ENCODE measurements at regions not wholly inside any gene's neighbourhood (a gene's known extent, or its start where the extent isn't known, plus 50 kb on each side); places are given as distances from the start of the nearest gene placed in this dataset.

DNA sequence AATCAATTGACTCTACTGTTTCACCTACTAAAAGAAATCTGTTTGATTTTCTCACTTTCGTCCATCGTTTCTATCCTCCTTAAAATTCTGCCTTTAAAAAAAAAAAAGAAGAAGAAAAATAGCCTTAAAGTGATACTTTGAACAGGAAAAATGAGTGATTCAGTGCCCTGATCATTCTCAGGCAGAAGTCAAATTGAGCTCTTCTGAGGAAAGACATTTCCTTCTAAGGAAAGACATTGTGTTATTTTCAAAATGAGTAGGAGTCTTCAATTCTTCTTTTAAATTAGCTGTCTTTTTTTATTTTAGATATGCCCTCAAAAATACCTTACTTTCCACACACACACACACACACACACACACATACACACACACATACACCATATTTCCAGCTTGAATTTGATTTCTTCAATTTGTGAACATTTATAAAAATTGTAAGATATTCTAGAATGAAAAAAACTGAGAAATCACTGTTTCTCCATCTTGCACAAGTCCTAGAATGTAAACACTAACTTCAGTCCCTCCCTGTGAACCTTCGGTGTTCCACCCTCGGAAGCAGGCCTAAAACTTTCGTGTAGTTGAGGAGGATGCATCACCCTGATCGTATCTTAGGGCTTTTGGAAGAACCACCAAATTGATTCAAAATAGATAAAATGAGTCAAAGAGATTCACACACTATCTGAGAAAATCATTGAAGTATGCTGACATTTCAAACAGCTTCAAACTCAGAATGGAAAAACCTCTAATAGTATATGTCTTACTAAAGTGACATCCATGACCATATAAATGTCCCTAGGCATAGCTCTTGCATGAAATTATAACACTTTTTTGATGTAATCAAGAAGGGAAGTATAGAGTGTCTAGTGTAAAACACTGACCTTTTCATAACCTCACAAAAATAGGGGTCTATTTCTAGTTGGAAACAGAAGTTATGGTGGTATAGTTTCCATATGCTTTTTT is 270.8 kb downstream of the GATA3 start:
- no peaks in the 10 kb centered on the region for H3K9me3 Mint-ChIP-seq (ENCODE audit: unreplicated experiment)
- H3K4me1 Mint-ChIP-seq (ENCODE audit: low read depth, unreplicated experiment): no peaks in the 10 kb centered on the region
- no TSS peak for BruUV-seq (replicated peaks)
- CTCF ChIA-PET: no interaction called here
- TF ChIP-seq, protein P1, sequence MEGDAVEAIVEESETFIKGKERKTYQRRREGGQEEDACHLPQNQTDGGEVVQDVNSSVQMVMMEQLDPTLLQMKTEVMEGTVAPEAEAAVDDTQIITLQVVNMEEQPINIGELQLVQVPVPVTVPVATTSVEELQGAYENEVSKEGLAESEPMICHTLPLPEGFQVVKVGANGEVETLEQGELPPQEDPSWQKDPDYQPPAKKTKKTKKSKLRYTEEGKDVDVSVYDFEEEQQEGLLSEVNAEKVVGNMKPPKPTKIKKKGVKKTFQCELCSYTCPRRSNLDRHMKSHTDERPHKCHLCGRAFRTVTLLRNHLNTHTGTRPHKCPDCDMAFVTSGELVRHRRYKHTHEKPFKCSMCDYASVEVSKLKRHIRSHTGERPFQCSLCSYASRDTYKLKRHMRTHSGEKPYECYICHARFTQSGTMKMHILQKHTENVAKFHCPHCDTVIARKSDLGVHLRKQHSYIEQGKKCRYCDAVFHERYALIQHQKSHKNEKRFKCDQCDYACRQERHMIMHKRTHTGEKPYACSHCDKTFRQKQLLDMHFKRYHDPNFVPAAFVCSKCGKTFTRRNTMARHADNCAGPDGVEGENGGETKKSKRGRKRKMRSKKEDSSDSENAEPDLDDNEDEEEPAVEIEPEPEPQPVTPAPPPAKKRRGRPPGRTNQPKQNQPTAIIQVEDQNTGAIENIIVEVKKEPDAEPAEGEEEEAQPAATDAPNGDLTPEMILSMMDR (IDR thresholded peaks at IDR 0.05; ENCODE audit: insufficient read depth in 1 of 2, low read depth in 1 of 2, low read length in 1 of 2, severe bottlenecking in 1 of 2, unreplicated experiment in 1 of 2): no peak
- H3K27me3 Mint-ChIP-seq (ENCODE audit: insufficient read depth, unreplicated experiment): no peaks in the 10 kb centered on the region
- intact Hi-C loops (cut with micrococcal nuclease; ENCODE audit: unreplicated experiment): no loop called here
- Histone ChIP-seq H3K27me3 (replicated peaks; ENCODE audit: control insufficient read depth, insufficient read depth, low read length) (no peaks in the 10 kb centered on the region), H3K4me1 (no peaks in the 10 kb centered on the region), H3K4me3 (ENCODE audit: low read depth, low read length) (no peak overlapping the region), H3K9me3 (no peaks in the 10 kb centered on the region), H3K36me3 (ENCODE audit: control insufficient read depth, insufficient read depth, low read length) (no peaks in the 10 kb centered on the region)
- no peaks in the 10 kb centered on the region for H3K36me3 Mint-ChIP-seq (ENCODE audit: insufficient read depth, unreplicated experiment)
- POLR2A ChIA-PET: no interaction called here
- H3K27ac Mint-ChIP-seq (ENCODE audit: unreplicated experiment): no peak overlapping the region
- no peak overlapping the region for H3K4me3 Mint-ChIP-seq (ENCODE audit: unreplicated experiment)
- no peak for DNase-seq

GRCh38 chr10:8326396-8327139 is 272.1 kb downstream of the GATA3 start:
- no TSS peak for BruUV-seq (replicated peaks)
- Mint-ChIP-seq H3K4me3 (ENCODE audit: unreplicated experiment) (no peak overlapping the region), H3K27me3 (ENCODE audit: insufficient read depth, unreplicated experiment) (no peaks in the 10 kb centered on the region), H3K4me1 (ENCODE audit: low read depth, unreplicated experiment) (no peaks in the 10 kb centered on the region), H3K36me3 (ENCODE audit: insufficient read depth, unreplicated experiment) (no peaks in the 10 kb centered on the region), H3K27ac (ENCODE audit: unreplicated experiment) (no peak overlapping the region), H3K9me3 (ENCODE audit: unreplicated experiment) (no peaks in the 10 kb centered on the region)
- Histone ChIP-seq H3K4me1 (no peaks in the 10 kb centered on the region), H3K9me3 (no peaks in the 10 kb centered on the region), H3K27me3 (replicated peaks; ENCODE audit: control insufficient read depth, insufficient read depth, low read length) (no peaks in the 10 kb centered on the region), H3K36me3 (ENCODE audit: control insufficient read depth, insufficient read depth, low read length) (no peaks in the 10 kb centered on the region), H3K4me3 (ENCODE audit: low read depth, low read length) (no peak overlapping the region)
- TF ChIP-seq, protein P1 (IDR thresholded peaks at IDR 0.05; ENCODE audit: insufficient read depth in 1 of 2, low read depth in 1 of 2, low read length in 1 of 2, severe bottlenecking in 1 of 2, unreplicated experiment in 1 of 2): no peak
- POLR2A ChIA-PET: no interaction called here
- CTCF ChIA-PET: no interaction called here
- no peak for DNase-seq
- intact Hi-C loops (cut with micrococcal nuclease; ENCODE audit: unreplicated experiment): no loop called here

- intact Hi-C loops (cut with micrococcal nuclease; ENCODE audit: unreplicated experiment): no loop called here
- Histone ChIP-seq H3K27me3 (replicated peaks; ENCODE audit: control insufficient read depth, insufficient read depth, low read length) (no peaks in the 10 kb centered on the region), H3K4me1 (no peaks in the 10 kb centered on the region), H3K4me3 (ENCODE audit: low read depth, low read length) (no peak overlapping the region), H3K9me3 (no peaks in the 10 kb centered on the region), H3K36me3 (ENCODE audit: control insufficient read depth, insufficient read depth, low read length) (no peaks in the 10 kb centered on the region)
- H3K27ac Mint-ChIP-seq (ENCODE audit: unreplicated experiment): no peak overlapping the region
- ChIA-PET POLR2A (no interaction called here), CTCF (no interaction called here)
- no peak overlapping the region for H3K4me3 Mint-ChIP-seq (ENCODE audit: unreplicated experiment)
- H3K36me3 Mint-ChIP-seq (ENCODE audit: insufficient read depth, unreplicated experiment): no peaks in the 10 kb centered on the region
- H3K4me1 Mint-ChIP-seq (ENCODE audit: low read depth, unreplicated experiment): peaks cover 5% of the 10 kb centered on the region
- TF ChIP-seq, protein P1 (IDR thresholded peaks at IDR 0.05; ENCODE audit: insufficient read depth in 1 of 2, low read depth in 1 of 2, low read length in 1 of 2, severe bottlenecking in 1 of 2, unreplicated experiment in 1 of 2): no peak
- BruUV-seq (replicated peaks): no TSS peak
- no peak for DNase-seq
- no peaks in the 10 kb centered on the region for H3K9me3 Mint-ChIP-seq (ENCODE audit: unreplicated experiment)
- H3K27me3 Mint-ChIP-seq (ENCODE audit: insufficient read depth, unreplicated experiment): no peaks in the 10 kb centered on the region
Measured at GRCh38 chr10:8327140-8327423, 272.6 kb downstream of the GATA3 start.
